Loucy (cell line): ENCODE measurements at regions not wholly inside any gene's neighbourhood (a gene's known extent, or its start where the extent isn't known, plus 50 kb on each side); places are given as distances from the start of the nearest gene placed in this dataset.

Experiments
- CTCF ChIP-seq: fragments of 200-600 bp; sonication (generic); conservative IDR thresholded peaks from 2 replicates; pipeline ENCODE4 v1.5.1; 2014; ENCODE audit warnings: mild to moderate bottlenecking, antibody characterized with exemption, low read length
- EZH2phosphoT487 ChIP-seq: fragments of 200-600 bp; IDR thresholded peaks from 2 replicates; pipeline ENCODE4 v1.6.1; 2018; ENCODE audit warnings: antibody characterized with exemption, mild to moderate bottlenecking, moderate library complexity, borderline replicate concordance

GRCh38 chr3:88979760-88980159, 127.7 kb upstream of the EPHA3 start:
- no peak for TF ChIP-seq CTCF
- no peak for TF ChIP-seq EZH2phosphoT487
